Hepatocyte (in vitro differentiated cells): ENCODE measurements at regions not wholly inside any gene's neighbourhood (a gene's known extent, or its start where the extent isn't known, plus 50 kb on each side); places are given as distances from the start of the nearest gene placed in this dataset.
A peak's percentile ranks its signal among the peaks of the same experiment; 100 is the strongest.

Source experiments
- DNase-seq: peaks from one replicate; pipeline ENCODE4 v3.0.0-alpha.2; 2016; ENCODE audit warnings: low spot score
- H2AFZ ChIP-seq: fragments of 200-600 bp; sonication (generic); 2 replicates; pipeline ENCODE4 v1.6.0; 2016; ENCODE audit warnings: antibody characterized with exemption, mild to moderate bottlenecking
- H3K27ac ChIP-seq: fragments of 200-600 bp; sonication (generic); 2 replicates; pipeline ENCODE4 v1.5.1; 2016; ENCODE audit warnings: mild to moderate bottlenecking
- H3K27me3 ChIP-seq: fragments of 200-600 bp; sonication (generic); 2 replicates; pipeline ENCODE4 v1.6.1; 2016
- H3K36me3 ChIP-seq: fragments of 200-600 bp; sonication (generic); replicated peaks from 2 replicates; pipeline ENCODE4 v1.5.1; 2016; ENCODE audit warnings: low read depth; ENCODE audit not compliant: insufficient read depth
- H3K4me1 ChIP-seq: fragments of 200-600 bp; sonication (generic); 2 replicates; pipeline ENCODE4 v1.5.1; 2016; ENCODE audit warnings: mild to moderate bottlenecking, moderate library complexity; ENCODE audit not compliant: insufficient read depth
- H3K4me2 ChIP-seq: fragments of 200-600 bp; sonication (generic); 2 replicates; pipeline ENCODE4 v1.6.0; 2016
- H3K4me3 ChIP-seq: fragments of 200-600 bp; sonication (generic); 2 replicates; pipeline ENCODE4 v1.5.1; 2016; ENCODE audit warnings: mild to moderate bottlenecking
- H3K79me2 ChIP-seq: fragments of 200-600 bp; sonication (generic); 2 replicates; pipeline ENCODE4 v1.6.0; 2017; ENCODE audit warnings: mild to moderate bottlenecking
- H3K9me2 ChIP-seq: fragments of 200-600 bp; sonication (generic); replicated peaks from 2 replicates; pipeline ENCODE4 v1.6.0; 2017; ENCODE audit warnings: mild to moderate bottlenecking; ENCODE audit not compliant: insufficient read depth
- H3K9me3 ChIP-seq: fragments of 200-600 bp; sonication (generic); 2 replicates; pipeline ENCODE4 v1.5.1; 2016; ENCODE audit warnings: low read depth, mild to moderate bottlenecking
- H4K20me1 ChIP-seq: fragments of 200-600 bp; sonication (generic); 2 replicates; pipeline ENCODE4 v1.6.0; 2016; ENCODE audit warnings: mild to moderate bottlenecking; ENCODE audit not compliant: insufficient read depth, poor library complexity, severe bottlenecking
- CTCF ChIP-seq: fragments of 200-600 bp; sonication (generic); IDR thresholded peaks from 2 replicates; pipeline ENCODE4 v1.5.1; 2016; ENCODE audit warnings: antibody characterized with exemption, mild to moderate bottlenecking; ENCODE audit not compliant: poor library complexity
- EZH2 ChIP-seq: fragments of 200-600 bp; sonication (generic); IDR thresholded peaks from 2 replicates; pipeline ENCODE4 v1.6.1; 2016; ENCODE audit warnings: antibody characterized with exemption, mild to moderate bottlenecking, borderline replicate concordance
- EZH2phosphoT487 ChIP-seq: fragments of 200-600 bp; sonication (generic); IDR thresholded peaks from one replicate; pipeline ENCODE4 v1.6.1; 2018; ENCODE audit warnings: antibody characterized with exemption, mild to moderate bottlenecking, low read depth, moderate library complexity; ENCODE audit not compliant: unreplicated experiment, severe bottlenecking
- WGBS: methylation state at CpG from one replicate; pipeline ENCODE4 v1.1.6; 2016; ENCODE audit warnings: low lambda C conversion rate; ENCODE audit errors: missing lambda C conversion rate; 5-methylcytosine and 5-hydroxymethylcytosine counted together

- no peaks in the 10 kb centered on the region for H3K9me3 ChIP-seq
- no peak for TF ChIP-seq EZH2phosphoT487
- H3K36me3 ChIP-seq = no peaks in the 10 kb centered on the region
- DNase-seq = no peak
- H3K9me2 ChIP-seq = no peaks in the 10 kb centered on the region
- H3K79me2 ChIP-seq = no peaks in the 10 kb centered on the region
- peak overlapping the region; percentile 48 for H3K4me2 ChIP-seq
- 69% methylated on average over 1 of the region's 1 CpG for WGBS
- H3K4me3 ChIP-seq = no peak overlapping the region
- H3K27ac ChIP-seq = peak overlapping the region; percentile 54
- H3K27me3 ChIP-seq = no peaks in the 10 kb centered on the region
- peaks cover 3% of the 10 kb centered on the region for H3K4me1 ChIP-seq
- no peaks in the 10 kb centered on the region for H4K20me1 ChIP-seq
- H2AFZ ChIP-seq = no peak overlapping the region
These were observed 68.5 kb upstream of the TENT5A start for GRCh38 chr6:81820980-81821379.

DNA sequence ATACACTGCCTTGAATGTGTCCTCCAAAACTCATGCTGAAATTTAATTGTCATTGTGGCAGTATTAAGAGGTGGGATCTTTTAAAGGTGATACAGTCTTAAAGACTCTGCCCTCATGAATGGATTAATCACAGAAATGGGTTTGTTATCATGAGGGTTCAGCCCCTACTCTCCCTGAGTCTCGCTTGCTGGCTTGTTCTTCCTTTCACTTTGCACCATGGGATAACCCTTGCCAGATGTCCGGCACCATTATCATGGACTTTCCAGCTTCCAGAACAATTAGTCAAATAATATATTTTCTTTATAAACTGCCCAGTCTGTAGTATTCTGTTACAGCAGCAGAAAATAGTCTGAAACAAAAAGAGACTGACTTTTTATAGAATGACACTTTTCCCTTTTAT, 67.9 kb upstream of the TENT5A start:
- H3K27me3 ChIP-seq = no peaks in the 10 kb centered on the region
- no peaks in the 10 kb centered on the region for H3K79me2 ChIP-seq
- peak overlapping the region; percentile 54 for H3K27ac ChIP-seq
- no peaks in the 10 kb centered on the region for H3K9me2 ChIP-seq
- H3K9me3 ChIP-seq = no peaks in the 10 kb centered on the region
- DNase-seq = no peak
- TF ChIP-seq EZH2 (no peak), EZH2phosphoT487 (no peak), CTCF (no peak)
- WGBS = 90% methylated on average over 2 of the region's 2 CpGs
- H4K20me1 ChIP-seq = no peaks in the 10 kb centered on the region
- H3K4me1 ChIP-seq = peaks cover 3% of the 10 kb centered on the region
- H3K4me3 ChIP-seq = no peak overlapping the region
- no peaks in the 10 kb centered on the region for H3K36me3 ChIP-seq
- no peak overlapping the region for H2AFZ ChIP-seq
- H3K4me2 ChIP-seq = peak overlapping the region; percentile 48

DNA sequence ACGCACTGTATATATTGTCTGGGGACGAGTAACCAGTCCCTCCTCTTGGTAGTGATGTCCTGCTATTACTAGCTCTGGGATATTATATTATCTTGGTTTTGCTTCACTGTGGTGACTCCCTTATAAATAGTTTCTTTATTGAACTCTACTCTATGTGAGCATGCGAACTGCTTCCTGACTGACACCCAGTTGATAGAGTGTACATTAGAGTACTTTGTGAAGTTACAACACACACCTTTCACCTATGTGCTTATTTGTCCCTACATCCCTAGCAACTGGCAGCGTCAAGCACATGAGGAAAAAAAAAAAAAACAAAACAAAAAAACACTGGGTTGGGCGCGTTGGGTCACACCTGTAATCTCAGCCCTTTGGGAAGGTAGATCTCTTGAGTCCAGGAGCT, 67.3 kb upstream of the TENT5A start:
- H3K79me2 ChIP-seq = no peaks in the 10 kb centered on the region
- H3K4me1 ChIP-seq = peaks cover 3% of the 10 kb centered on the region
- no peak overlapping the region for H3K4me2 ChIP-seq
- no peaks in the 10 kb centered on the region for H3K27me3 ChIP-seq
- no peaks in the 10 kb centered on the region for H3K9me3 ChIP-seq
- H3K27ac ChIP-seq = no peak overlapping the region
- H4K20me1 ChIP-seq = no peaks in the 10 kb centered on the region
- H3K4me3 ChIP-seq = no peak overlapping the region
- no peak overlapping the region for H2AFZ ChIP-seq
- H3K36me3 ChIP-seq = no peaks in the 10 kb centered on the region
- 95% methylated on average over 6 of the region's 6 CpGs for WGBS
- DNase-seq = no peak
- no peaks in the 10 kb centered on the region for H3K9me2 ChIP-seq
- TF ChIP-seq CTCF (no peak), EZH2 (no peak), EZH2phosphoT487 (no peak)

GRCh38 chr6:81818901-81819361, 66.5 kb upstream of the TENT5A start:
- no peak for DNase-seq
- Histone ChIP-seq H3K4me3 (no peak overlapping the region), H4K20me1 (no peaks in the 10 kb centered on the region), H3K27me3 (no peaks in the 10 kb centered on the region), H3K9me3 (no peaks in the 10 kb centered on the region), H3K9me2 (no peaks in the 10 kb centered on the region), H3K36me3 (no peaks in the 10 kb centered on the region), H2AFZ (no peak overlapping the region), H3K79me2 (no peaks in the 10 kb centered on the region), H3K27ac (no peak overlapping the region), H3K4me1 (peaks cover 3% of the 10 kb centered on the region), H3K4me2 (no peak overlapping the region)
- TF ChIP-seq EZH2phosphoT487 = no peak
- no peak for TF ChIP-seq EZH2
- no peak for TF ChIP-seq CTCF
- 83% methylated on average over 2 of the region's 2 CpGs for WGBS
